Nephron (organoid): ENCODE measurements at regions not wholly inside any gene's neighbourhood (a gene's known extent, or its start where the extent isn't known, plus 50 kb on each side); places are given as distances from the start of the nearest gene placed in this dataset.

Experiments used
- H3K27ac Mint-ChIP-seq, 3 experiments: 2 replicates each; pipeline ENCODE4 v1.8.0; 2020; ENCODE audit warnings: mixed read lengths in 3 of 3, mild to moderate bottlenecking in 2 of 3, moderate library complexity in 1 of 3
- H3K27me3 Mint-ChIP-seq: 2 replicates; pipeline ENCODE4 v1.8.0; 2021; ENCODE audit warnings: low read depth, mild to moderate bottlenecking, moderate library complexity, mixed read lengths
- H3K36me3 Mint-ChIP-seq: 2 replicates; pipeline ENCODE4 v1.8.0; 2020; ENCODE audit warnings: low read depth, mixed read lengths
- H3K4me1 Mint-ChIP-seq: 2 replicates; pipeline ENCODE4 v1.8.0; 2020; ENCODE audit warnings: mixed read lengths
- H3K4me3 Mint-ChIP-seq, 3 experiments: 2 replicates each; pipeline ENCODE4 v1.8.0; 2020; ENCODE audit warnings: mild to moderate bottlenecking in 3 of 3, mixed read lengths in 3 of 3, moderate library complexity in 2 of 3
- H3K9me3 Mint-ChIP-seq: 2 replicates; pipeline ENCODE4 v1.8.0; 2020; ENCODE audit warnings: mixed read lengths
- TF ChIP-seq, protein P1 (sequence below), 3 experiments: fragments of 200-600 bp; sonication (generic); IDR thresholded peaks; one replicate each; pipeline ENCODE4 v1.5.0; 2021; ENCODE audit warnings: antibody characterized with exemption in 3 of 3; ENCODE audit not compliant: unreplicated experiment in 3 of 3

DNA sequence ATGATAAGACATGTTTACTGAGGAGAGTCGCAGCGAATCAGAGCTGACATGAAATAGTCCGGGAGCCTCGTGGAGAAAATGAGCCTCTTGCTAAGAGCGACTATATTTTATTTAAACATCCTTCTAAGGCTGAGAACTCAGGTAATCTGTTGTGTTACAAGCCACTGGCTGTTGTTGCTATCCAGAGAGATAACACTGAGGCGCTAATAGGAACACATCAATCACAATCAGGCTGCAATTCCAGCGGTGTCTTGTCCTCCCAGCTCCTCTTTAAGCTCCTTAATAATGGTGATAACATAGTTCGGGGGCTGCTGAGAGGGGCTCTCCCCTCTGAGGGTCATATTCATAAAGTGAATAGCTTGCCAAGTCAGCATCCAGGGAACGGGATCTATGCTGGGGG is 95.1 kb downstream of the INSIG2 start:
- Mint-ChIP-seq H3K27me3 (peaks cover 14% of the 10 kb centered on the region), H3K4me1 (peaks cover 14% of the 10 kb centered on the region), H3K4me3 (peak overlapping the region; percentile 17 to 61 (median 56)), H3K36me3 (no peaks in the 10 kb centered on the region), H3K9me3 (no peaks in the 10 kb centered on the region), H3K27ac (no peak overlapping the region)
- TF ChIP-seq, protein P1, sequence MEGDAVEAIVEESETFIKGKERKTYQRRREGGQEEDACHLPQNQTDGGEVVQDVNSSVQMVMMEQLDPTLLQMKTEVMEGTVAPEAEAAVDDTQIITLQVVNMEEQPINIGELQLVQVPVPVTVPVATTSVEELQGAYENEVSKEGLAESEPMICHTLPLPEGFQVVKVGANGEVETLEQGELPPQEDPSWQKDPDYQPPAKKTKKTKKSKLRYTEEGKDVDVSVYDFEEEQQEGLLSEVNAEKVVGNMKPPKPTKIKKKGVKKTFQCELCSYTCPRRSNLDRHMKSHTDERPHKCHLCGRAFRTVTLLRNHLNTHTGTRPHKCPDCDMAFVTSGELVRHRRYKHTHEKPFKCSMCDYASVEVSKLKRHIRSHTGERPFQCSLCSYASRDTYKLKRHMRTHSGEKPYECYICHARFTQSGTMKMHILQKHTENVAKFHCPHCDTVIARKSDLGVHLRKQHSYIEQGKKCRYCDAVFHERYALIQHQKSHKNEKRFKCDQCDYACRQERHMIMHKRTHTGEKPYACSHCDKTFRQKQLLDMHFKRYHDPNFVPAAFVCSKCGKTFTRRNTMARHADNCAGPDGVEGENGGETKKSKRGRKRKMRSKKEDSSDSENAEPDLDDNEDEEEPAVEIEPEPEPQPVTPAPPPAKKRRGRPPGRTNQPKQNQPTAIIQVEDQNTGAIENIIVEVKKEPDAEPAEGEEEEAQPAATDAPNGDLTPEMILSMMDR (IDR thresholded peaks at IDR 0.05; ENCODE audit: unreplicated experiment in 3 of 3): no peak

DNA sequence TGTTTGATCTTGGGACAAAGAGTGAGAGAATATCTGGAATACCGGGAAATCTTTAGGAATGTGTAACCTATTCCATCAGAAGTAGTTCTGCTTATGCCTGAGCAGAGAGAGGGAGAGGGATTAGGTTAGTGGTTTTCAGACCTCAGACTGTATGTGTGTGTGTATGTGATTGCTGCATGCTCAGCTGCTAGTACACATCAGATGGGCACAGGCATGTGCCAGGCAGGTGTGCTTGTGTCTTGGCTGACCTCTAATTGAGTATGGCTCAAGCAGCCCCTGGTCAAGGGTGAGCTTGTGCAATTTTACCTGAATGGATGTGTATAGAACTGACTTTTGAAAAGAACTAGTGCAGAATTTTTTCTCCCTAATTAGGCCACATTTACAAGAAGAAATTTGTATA is 91.2 kb downstream of the INSIG2 start:
- Mint-ChIP-seq H3K9me3 (no peaks in the 10 kb centered on the region), H3K4me3 (no peak overlapping the region)
- TF ChIP-seq, protein P1 (IDR thresholded peaks at IDR 0.05; ENCODE audit: unreplicated experiment in 3 of 3): no peak

DNA sequence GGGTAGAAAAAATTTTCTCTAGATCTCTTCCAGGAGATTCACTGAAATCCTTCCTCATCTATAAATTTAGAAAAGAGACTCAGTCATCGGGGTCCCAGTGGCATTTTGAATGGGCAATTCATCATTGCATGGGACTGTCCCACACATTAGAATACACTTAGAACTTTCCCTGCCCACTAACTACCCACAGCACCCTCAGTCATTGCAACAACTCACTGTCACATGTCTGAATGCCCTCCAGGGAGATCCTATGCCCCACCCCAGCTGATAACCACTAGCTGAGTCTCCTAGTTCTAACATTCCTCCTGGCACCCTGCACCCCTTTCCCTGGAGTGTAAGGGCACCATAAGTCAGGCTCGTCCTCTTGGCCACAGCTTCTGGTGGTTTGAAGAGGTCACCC is 89.6 kb downstream of the INSIG2 start:
- Mint-ChIP-seq H3K27ac (no peak overlapping the region), H3K9me3 (no peaks in the 10 kb centered on the region), H3K4me1 (peaks cover 5% of the 10 kb centered on the region), H3K27me3 (peaks cover 15% of the 10 kb centered on the region), H3K4me3 (no peak overlapping the region), H3K36me3 (no peaks in the 10 kb centered on the region)
- TF ChIP-seq, protein P1 (IDR thresholded peaks at IDR 0.05; ENCODE audit: unreplicated experiment in 3 of 3): no peak

More for the DNA sequence above, 91.2 kb downstream of the INSIG2 start:
- Mint-ChIP-seq H3K36me3 (no peaks in the 10 kb centered on the region), H3K27ac (no peak overlapping the region), H3K4me1 (peaks cover 10% of the 10 kb centered on the region), H3K27me3 (peaks cover 14% of the 10 kb centered on the region)

DNA sequence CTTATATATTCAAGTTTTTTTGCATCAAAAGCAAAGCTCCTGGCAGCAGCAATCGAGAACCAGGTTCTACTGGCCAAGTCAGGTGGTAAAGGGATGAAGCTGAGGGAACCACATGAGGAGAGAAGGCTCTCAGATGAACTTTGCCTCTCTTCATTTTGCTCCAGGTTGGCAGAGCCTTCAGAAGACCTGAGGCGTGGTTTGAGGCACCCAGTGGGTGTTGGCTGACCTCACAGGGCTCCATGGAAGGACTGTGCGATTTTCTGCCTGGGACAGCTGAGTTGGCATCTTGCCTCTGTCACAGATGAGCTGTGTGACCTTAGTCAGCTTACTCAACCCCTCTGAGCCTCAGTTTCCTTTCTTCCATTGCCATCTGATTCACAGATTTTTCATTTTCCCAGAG is 89.0 kb downstream of the INSIG2 start:
- Mint-ChIP-seq H3K36me3 (no peaks in the 10 kb centered on the region), H3K4me3 (no peak overlapping the region), H3K4me1 (peaks cover 5% of the 10 kb centered on the region), H3K9me3 (no peaks in the 10 kb centered on the region), H3K27ac (no peak overlapping the region), H3K27me3 (peaks cover 14% of the 10 kb centered on the region)
- TF ChIP-seq, protein P1 (IDR thresholded peaks at IDR 0.05; ENCODE audit: unreplicated experiment in 3 of 3): no peak

DNA sequence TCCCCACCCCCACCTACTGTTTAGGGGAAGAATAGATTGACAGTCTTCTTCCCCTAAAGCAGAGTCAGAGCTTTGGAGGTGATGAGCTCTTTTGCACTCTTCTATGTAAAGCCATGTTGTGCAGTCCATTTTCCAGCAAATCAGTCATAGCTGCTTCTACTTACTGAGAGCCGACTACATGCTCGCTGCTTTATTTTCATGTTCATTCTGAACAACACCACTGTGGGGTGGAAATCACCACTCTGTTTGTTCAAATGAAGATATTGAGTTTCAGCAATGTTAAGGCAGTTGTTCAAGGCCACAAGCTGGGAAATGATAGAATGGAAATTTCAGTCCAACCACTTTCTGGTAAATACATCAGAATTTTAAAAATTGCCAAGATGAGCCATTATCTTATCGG is 88.3 kb downstream of the INSIG2 start:
- H3K27ac Mint-ChIP-seq: no peak overlapping the region
- no peaks in the 10 kb centered on the region for H3K36me3 Mint-ChIP-seq

DNA sequence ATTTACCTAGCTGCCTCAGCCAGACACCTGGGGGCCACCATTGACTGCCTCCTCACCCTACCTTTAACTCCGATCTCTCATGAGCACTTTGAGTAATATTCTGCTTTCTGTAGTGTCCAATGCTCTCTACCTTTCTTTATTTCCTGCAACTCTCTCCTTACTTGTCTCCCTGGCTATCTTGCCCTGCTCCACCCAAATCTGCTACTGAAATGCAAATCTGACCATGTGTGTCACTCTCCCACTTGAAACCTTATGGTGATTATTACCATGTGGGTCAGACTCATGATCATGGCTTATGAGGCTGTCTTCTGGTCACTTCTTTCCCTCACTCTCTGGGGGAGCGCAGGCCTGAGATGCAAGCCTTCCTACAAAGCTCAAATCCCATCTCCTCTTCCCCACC is 83.3 kb downstream of the INSIG2 start:
- Mint-ChIP-seq H3K9me3 (no peaks in the 10 kb centered on the region), H3K4me3 (no peak overlapping the region), H3K4me1 (no peaks in the 10 kb centered on the region), H3K27me3 (peaks cover 6% of the 10 kb centered on the region), H3K36me3 (no peaks in the 10 kb centered on the region), H3K27ac (no peak overlapping the region)
- TF ChIP-seq, protein P1 (IDR thresholded peaks at IDR 0.05; ENCODE audit: unreplicated experiment in 3 of 3): no peak

More for the DNA sequence above, 88.3 kb downstream of the INSIG2 start:
- TF ChIP-seq, protein P1 (IDR thresholded peaks at IDR 0.05; ENCODE audit: unreplicated experiment in 3 of 3): no peak
- Mint-ChIP-seq H3K9me3 (no peaks in the 10 kb centered on the region), H3K4me3 (no peak overlapping the region), H3K27me3 (peaks cover 14% of the 10 kb centered on the region), H3K4me1 (peaks cover 5% of the 10 kb centered on the region)
